Neural cell (in vitro differentiated cells): ENCODE measurements at regions not wholly inside any gene's neighbourhood (a gene's known extent, or its start where the extent isn't known, plus 50 kb on each side); places are given as distances from the start of the nearest gene placed in this dataset.

Experiments used
- CTCF ChIP-seq: fragments of 450-650 bp; IDR thresholded peaks from 2 replicates; pipeline ENCODE4 v1.5.1; 2014; ENCODE audit warnings: antibody characterized with exemption, mild to moderate bottlenecking, moderate library complexity; ENCODE audit not compliant: poor library complexity, severe bottlenecking
- POLR2AphosphoS5 ChIP-seq: IDR thresholded peaks from 2 replicates; pipeline ENCODE4 v1.6.1; 2012
- SMC3 ChIP-seq: fragments of 450-650 bp; conservative IDR thresholded peaks from 2 replicates; pipeline ENCODE4 v1.6.1; 2014; ENCODE audit warnings: antibody characterized with exemption, mild to moderate bottlenecking, moderate library complexity; ENCODE audit not compliant: poor library complexity

DNA sequence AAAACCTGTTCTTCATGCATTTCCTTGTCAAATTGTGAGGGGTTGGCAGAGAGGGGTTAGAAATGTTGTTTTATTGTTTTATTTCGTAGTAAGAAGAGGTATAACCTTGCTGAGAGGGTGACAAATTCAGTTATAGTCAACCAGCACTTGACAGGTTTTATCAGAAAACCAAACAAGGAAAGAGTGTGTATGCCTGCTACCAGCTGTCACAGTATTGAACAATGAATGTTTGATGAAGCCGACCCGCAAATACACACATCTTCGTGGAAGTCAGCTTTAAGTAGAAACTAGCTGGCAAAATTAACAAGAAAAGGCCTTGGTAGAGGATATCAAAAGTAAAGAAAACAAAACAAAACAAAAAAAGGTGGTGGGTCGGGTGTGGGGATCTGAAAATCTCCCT is 214.6 kb upstream of the TLE4 start:
- TF ChIP-seq CTCF: no peak
- TF ChIP-seq POLR2AphosphoS5: no peak
- no peak for TF ChIP-seq SMC3
